Esophagus muscularis mucosa (tissue), 4 donors: ENCODE measurements at regions not wholly inside any gene's neighbourhood (a gene's known extent, or its start where the extent isn't known, plus 50 kb on each side); places are given as distances from the start of the nearest gene placed in this dataset.
"Not testable (repeated sequence)": the region's sequence is repeated elsewhere in the genome, so short reads cannot be mapped to it uniquely, and the experiment has no call there.

Source experiments
- DNase-seq: peaks from one replicate; pipeline ENCODE4 v3.0.0-alpha.2; 2017; ENCODE audit errors: extremely low spot score
- H3K27ac ChIP-seq, 4 donors: fragments of 200-600 bp; sonication (generic); replicated peaks in 1 of 4; 1 replicate in 3 of 4; 2 replicates in 1 of 4; pipeline ENCODE4 v1.5.1; 2016 to 2019; ENCODE audit warnings: mild to moderate bottlenecking in 1 of 4
- H3K27me3 ChIP-seq, 4 donors: fragments of 200-600 bp; sonication (generic); one replicate each; pipeline versions ENCODE4 v1.5.1 to v1.6.0; 2016 to 2019
- H3K36me3 ChIP-seq, 4 donors: fragments of 200-600 bp; sonication (generic); one replicate each; pipeline ENCODE4 v1.5.1; 2016 to 2019
- H3K4me1 ChIP-seq, 4 donors: fragments of 200-600 bp; sonication (generic); one replicate each; pipeline ENCODE4 v1.5.1; 2016 to 2019
- H3K4me3 ChIP-seq, 4 donors: fragments of 200-600 bp; sonication (generic); 1 replicate in 2 of 4; 2 replicates in 2 of 4; pipeline ENCODE4 v1.5.1; 2016 to 2019; ENCODE audit warnings: mild to moderate bottlenecking in 4 of 4, moderate library complexity in 1 of 4
- H3K9me3 ChIP-seq, 4 donors: fragments of 200-600 bp; sonication (generic); 1 replicate in 3 of 4; 2 replicates in 1 of 4; pipeline ENCODE4 v1.5.1; 2016 to 2019
- EP300 ChIP-seq: sonication (generic); formaldehyde crosslinking; IDR thresholded peaks from one replicate; pipeline ENCODE4 v1.6.1; 2017; ENCODE audit warnings: antibody characterized with exemption
- POLR2A ChIP-seq: fragments of 450-650 bp; IDR thresholded peaks from one replicate; pipeline ENCODE4 v1.6.1; 2017; ENCODE audit warnings: antibody characterized with exemption, moderate library complexity, mild to moderate bottlenecking, low read depth
- POLR2AphosphoS5 ChIP-seq, 2 donors: sonication (generic); formaldehyde crosslinking; IDR thresholded peaks; one replicate each; pipeline ENCODE4 v1.6.1; 2017; ENCODE audit warnings: antibody characterized with exemption in 2 of 2
- WGBS: methylation state at CpG from one replicate; pipeline ENCODE4 v1.1.5; 2018; 5-methylcytosine and 5-hydroxymethylcytosine counted together
- intact Hi-C: fragments of 100-400 bp; cut with DNase I; formaldehyde crosslinking; loops from one replicate; pipeline ENCODE4 v1.15.1; 2023
- TF ChIP-seq, protein P1 (sequence below), 3 experiments: fragments of 200-600 bp in 2 of 3; fragments of 450-650 bp in 1 of 3; sonication (generic) in 2 of 3; IDR thresholded peaks; one replicate each; pipeline ENCODE4 v1.5.1; 2017 to 2019; ENCODE audit warnings: antibody characterized with exemption in 3 of 3, mild to moderate bottlenecking in 2 of 3, moderate library complexity in 1 of 3

DNA sequence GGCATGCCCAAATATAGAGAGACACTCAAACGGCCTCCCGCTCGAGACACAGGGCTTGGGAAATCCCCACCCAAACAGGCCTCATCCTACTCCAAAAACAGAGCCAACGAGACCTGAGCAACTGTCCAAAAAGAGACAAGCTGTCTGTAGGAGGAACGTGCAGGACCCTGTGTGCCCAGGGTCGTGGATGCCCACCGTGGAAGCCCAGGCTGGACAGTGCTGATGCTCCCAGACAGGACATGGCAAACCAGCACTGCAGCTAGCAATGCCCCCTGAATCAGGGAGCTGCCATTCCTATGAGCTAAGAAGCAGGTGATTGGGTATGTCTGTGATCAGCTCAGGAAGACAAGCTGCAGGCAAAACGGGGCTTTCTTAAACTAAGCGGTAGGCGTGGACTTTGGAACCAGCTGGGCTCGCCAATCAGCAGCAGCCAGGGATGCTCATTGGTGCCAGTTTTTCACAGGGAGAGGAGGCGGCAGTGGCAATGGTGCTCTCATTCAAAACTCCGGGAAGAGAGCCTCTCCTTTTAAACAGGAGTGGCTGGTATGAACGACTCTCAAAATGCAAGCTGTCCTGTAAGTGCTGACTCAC, 113.1 kb upstream of the IRX2 start:
- H3K27me3 ChIP-seq: peaks cover 0 to 28% (median 0%) of the 10 kb centered on the region in 4 donors
- intact Hi-C loops: no loop called here
- no peak overlapping the region for H3K4me3 ChIP-seq
- TF ChIP-seq EP300: no peak
- no peak for TF ChIP-seq POLR2A
- TF ChIP-seq POLR2AphosphoS5 (IDR thresholded peaks at IDR 0.05): no peak
- TF ChIP-seq, protein P1, sequence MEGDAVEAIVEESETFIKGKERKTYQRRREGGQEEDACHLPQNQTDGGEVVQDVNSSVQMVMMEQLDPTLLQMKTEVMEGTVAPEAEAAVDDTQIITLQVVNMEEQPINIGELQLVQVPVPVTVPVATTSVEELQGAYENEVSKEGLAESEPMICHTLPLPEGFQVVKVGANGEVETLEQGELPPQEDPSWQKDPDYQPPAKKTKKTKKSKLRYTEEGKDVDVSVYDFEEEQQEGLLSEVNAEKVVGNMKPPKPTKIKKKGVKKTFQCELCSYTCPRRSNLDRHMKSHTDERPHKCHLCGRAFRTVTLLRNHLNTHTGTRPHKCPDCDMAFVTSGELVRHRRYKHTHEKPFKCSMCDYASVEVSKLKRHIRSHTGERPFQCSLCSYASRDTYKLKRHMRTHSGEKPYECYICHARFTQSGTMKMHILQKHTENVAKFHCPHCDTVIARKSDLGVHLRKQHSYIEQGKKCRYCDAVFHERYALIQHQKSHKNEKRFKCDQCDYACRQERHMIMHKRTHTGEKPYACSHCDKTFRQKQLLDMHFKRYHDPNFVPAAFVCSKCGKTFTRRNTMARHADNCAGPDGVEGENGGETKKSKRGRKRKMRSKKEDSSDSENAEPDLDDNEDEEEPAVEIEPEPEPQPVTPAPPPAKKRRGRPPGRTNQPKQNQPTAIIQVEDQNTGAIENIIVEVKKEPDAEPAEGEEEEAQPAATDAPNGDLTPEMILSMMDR (IDR thresholded peaks at IDR 0.05): no peak
- no peak overlapping the region for H3K27ac ChIP-seq
- peak; percentile 72 for DNase-seq
- 81% methylated on average over 9 of the region's 14 CpGs for WGBS
- H3K4me1 ChIP-seq: no peaks in the 10 kb centered on the region
- no peaks in the 10 kb centered on the region for H3K36me3 ChIP-seq
- no peaks in the 10 kb centered on the region for H3K9me3 ChIP-seq

GRCh38 chr5:2863675-2864433, 112.4 kb upstream of the IRX2 start:
- Histone ChIP-seq H3K36me3 (no peaks in the 10 kb centered on the region), H3K27ac (no peak overlapping the region), H3K9me3 (no peaks in the 10 kb centered on the region), H3K4me3 (no peak overlapping the region), H3K4me1 (no peaks in the 10 kb centered on the region), H3K27me3 (peaks cover 0 to 28% (median 0%) of the 10 kb centered on the region in 4 donors)
- 85% methylated on average over 16 of the region's 16 CpGs for whole genome bisulfite sequencing
- TF ChIP-seq POLR2AphosphoS5 (IDR thresholded peaks at IDR 0.05) (no peak), EP300 (no peak), POLR2A (no peak)
- TF ChIP-seq, protein P1 (IDR thresholded peaks at IDR 0.05): no peak
- intact Hi-C loops: no loop called here
- peak; percentile 72 for DNase-seq

- Histone ChIP-seq H3K4me1 (no peaks in the 10 kb centered on the region), H3K4me3 (no peak overlapping the region), H3K9me3 (no peaks in the 10 kb centered on the region), H3K27me3 (peaks cover 0 to 28% (median 0%) of the 10 kb centered on the region in 4 donors), H3K27ac (no peak overlapping the region), H3K36me3 (no peaks in the 10 kb centered on the region)
- peak; percentile 60 for DNase-seq
- TF ChIP-seq POLR2A (no peak), EP300 (no peak), POLR2AphosphoS5 (IDR thresholded peaks at IDR 0.05) (no peak)
- TF ChIP-seq, protein P1 (IDR thresholded peaks at IDR 0.05): no peak
- intact Hi-C loops: no loop called here
Observed at GRCh38 chr5:2863133-2863532, 111.7 kb upstream of the IRX2 start.

- intact Hi-C loops, H3K9me3 ChIP-seq, H3K4me1 ChIP-seq, H3K4me3 ChIP-seq, H3K27ac ChIP-seq, H3K36me3 ChIP-seq: not testable (repeated sequence)
- H3K27me3 ChIP-seq: peaks cover 0 to 28% (median 0%) of the 10 kb centered on the region in 4 donors
- WGBS: 79% methylated on average over 3 of the region's 3 CpGs
- DNase-seq: peak; percentile 68
Observed at GRCh38 chr5:2862176-2862575, 110.7 kb upstream of the IRX2 start.

DNA sequence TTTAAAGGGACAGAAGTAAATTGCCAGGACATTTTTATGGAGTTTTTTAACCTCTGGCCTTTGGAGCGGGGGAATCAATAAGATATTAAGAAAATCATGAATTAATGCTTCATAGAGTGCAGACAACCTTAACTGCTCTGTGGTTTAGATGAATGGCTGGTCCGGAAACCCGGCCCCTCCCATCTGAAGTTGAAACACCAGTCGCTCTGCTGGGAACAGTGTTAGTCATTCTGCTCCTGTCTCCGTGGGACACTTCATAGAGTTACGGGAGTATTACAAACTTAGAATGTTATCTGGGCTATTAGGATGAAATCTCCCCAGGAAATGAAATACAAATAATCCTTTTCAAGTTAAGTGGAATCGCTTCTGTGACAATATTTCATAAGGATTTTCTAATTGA, 110.1 kb upstream of the IRX2 start:
- H3K27ac ChIP-seq: no peak overlapping the region
- no peak for TF ChIP-seq EP300
- no peak for TF ChIP-seq POLR2AphosphoS5 (IDR thresholded peaks at IDR 0.05)
- TF ChIP-seq, protein P1 (IDR thresholded peaks at IDR 0.05): no peak
- no peak for TF ChIP-seq POLR2A
- no peaks in the 10 kb centered on the region for H3K4me1 ChIP-seq
- H3K27me3 ChIP-seq: peaks cover 0 to 25% (median 0%) of the 10 kb centered on the region in 4 donors
- DNase-seq: no peak
- intact Hi-C loops: no loop called here
- no peak overlapping the region for H3K4me3 ChIP-seq
- H3K36me3 ChIP-seq: no peaks in the 10 kb centered on the region
- 65% methylated on average over 7 of the region's 7 CpGs for WGBS
- no peaks in the 10 kb centered on the region for H3K9me3 ChIP-seq
